H9 (cell line): ENCODE measurements at regions not wholly inside any gene's neighbourhood (a gene's known extent, or its start where the extent isn't known, plus 50 kb on each side); places are given as distances from the start of the nearest gene placed in this dataset.

ENCODE experiments used
- DNase-seq: peaks from one replicate; pipeline ENCODE4 v3.0.0-alpha.2; 2017
- H2AFZ ChIP-seq: one replicate; pipeline ENCODE4 v1.6.1; 2013; ENCODE audit warnings: mild to moderate bottlenecking, low read length, control low read depth, moderate library complexity
- H2AK5ac ChIP-seq: 2 replicates; pipeline ENCODE4 v1.6.1; 2013; ENCODE audit warnings: low read length, control low read depth, mixed read lengths; ENCODE audit not compliant: insufficient read length
- H2BK120ac ChIP-seq: one replicate; pipeline ENCODE4 v1.6.1; 2013; ENCODE audit warnings: low read depth, mild to moderate bottlenecking, low read length, control low read depth, inconsistent platforms; ENCODE audit not compliant: poor library complexity, severe bottlenecking
- H2BK12ac ChIP-seq: 2 replicates; pipeline ENCODE4 v1.6.1; 2013; ENCODE audit warnings: low read length, control low read depth, mixed read lengths, low read depth; ENCODE audit not compliant: insufficient read length
- H2BK15ac ChIP-seq: 2 replicates; pipeline ENCODE4 v1.6.1; 2013; ENCODE audit warnings: low read depth, low read length, control low read depth
- H2BK20ac ChIP-seq: one replicate; pipeline ENCODE4 v1.6.1; 2013; ENCODE audit warnings: low read depth, mild to moderate bottlenecking, low read length, control low read depth, inconsistent platforms; ENCODE audit not compliant: poor library complexity, severe bottlenecking
- H2BK5ac ChIP-seq: 2 replicates; pipeline ENCODE4 v1.6.1; 2013; ENCODE audit warnings: low read length, control low read depth, mixed read lengths; ENCODE audit not compliant: insufficient read length
- H3K14ac ChIP-seq: 2 replicates; pipeline ENCODE4 v1.6.1; 2013; ENCODE audit warnings: low read length, control low read depth; ENCODE audit not compliant: insufficient read depth
- H3K18ac ChIP-seq: 2 replicates; pipeline ENCODE4 v1.6.1; 2013; ENCODE audit warnings: low read depth, mild to moderate bottlenecking, mixed read lengths, low read length, control low read depth; ENCODE audit not compliant: insufficient read length
- H3K23ac ChIP-seq: 2 replicates; pipeline ENCODE4 v1.6.1; 2013; ENCODE audit warnings: low read length, control low read depth, mixed read lengths, low read depth; ENCODE audit not compliant: insufficient read length
- H3K23me2 ChIP-seq: 2 replicates; pipeline ENCODE4 v1.6.1; 2013; ENCODE audit warnings: low read depth, mild to moderate bottlenecking, mixed read lengths, low read length, control low read depth; ENCODE audit not compliant: insufficient read length, poor library complexity, severe bottlenecking
- H3K27ac ChIP-seq: 2 replicates; pipeline ENCODE4 v1.5.1; 2013; ENCODE audit warnings: low read length, control low read depth, mixed read lengths, low read depth; ENCODE audit not compliant: insufficient read length
- H3K27me3 ChIP-seq: 2 replicates; pipeline ENCODE4 v1.6.1; 2013; ENCODE audit warnings: low read length, control low read depth, inconsistent platforms; ENCODE audit not compliant: insufficient read depth
- H3K4ac ChIP-seq: 2 replicates; pipeline ENCODE4 v1.6.1; 2013; ENCODE audit warnings: low read depth, mild to moderate bottlenecking, control low read depth, inconsistent platforms, low read length, moderate library complexity
- H3K4me1 ChIP-seq: 2 replicates; pipeline ENCODE4 v1.6.1; 2013; ENCODE audit warnings: low read length, control low read depth, inconsistent platforms; ENCODE audit not compliant: insufficient read depth
- H3K4me2 ChIP-seq: 2 replicates; pipeline ENCODE4 v1.6.1; 2013; ENCODE audit warnings: low read length, control low read depth, mixed read lengths; ENCODE audit not compliant: insufficient read length, insufficient read depth
- H3K56ac ChIP-seq: 2 replicates; pipeline ENCODE4 v1.6.1; 2013; ENCODE audit warnings: low read depth, mild to moderate bottlenecking, mixed read lengths, low read length, control low read depth; ENCODE audit not compliant: insufficient read length
- H3K79me1 ChIP-seq: 2 replicates; pipeline ENCODE4 v1.6.1; 2013; ENCODE audit warnings: low read depth, mild to moderate bottlenecking, moderate library complexity, low read length, control low read depth, inconsistent platforms; ENCODE audit not compliant: insufficient read depth, poor library complexity, severe bottlenecking
- H3K79me2 ChIP-seq: 2 replicates; pipeline ENCODE4 v1.6.1; 2013; ENCODE audit warnings: low read length, control low read depth, inconsistent platforms; ENCODE audit not compliant: insufficient read depth
- H3K9ac ChIP-seq: 2 replicates; pipeline ENCODE4 v1.6.1; 2013; ENCODE audit warnings: low read length, control low read depth, mixed read lengths; ENCODE audit not compliant: insufficient read length; ENCODE audit errors: extremely low read depth
- H3K9me3 ChIP-seq: one replicate; pipeline ENCODE4 v1.6.1; 2013; ENCODE audit warnings: low read depth, low read length, inconsistent platforms; ENCODE audit not compliant: control insufficient read depth
- H3T11ph ChIP-seq: one replicate; pipeline ENCODE4 v1.6.1; 2013; ENCODE audit warnings: mild to moderate bottlenecking, low read length, control low read depth, inconsistent platforms
- H4K20me1 ChIP-seq: one replicate; pipeline ENCODE4 v1.6.1; 2013; ENCODE audit not compliant: control insufficient read depth, insufficient read length, insufficient read depth
- H4K5ac ChIP-seq: 2 replicates; pipeline ENCODE4 v1.6.1; 2013; ENCODE audit warnings: low read depth, mild to moderate bottlenecking, mixed read lengths, low read length, control low read depth; ENCODE audit not compliant: insufficient read length
- H4K8ac ChIP-seq: replicated peaks from 2 replicates; pipeline ENCODE4 v1.6.1; 2013; ENCODE audit warnings: low read length, control low read depth, mixed read lengths, low read depth; ENCODE audit not compliant: insufficient read length
- H4K91ac ChIP-seq: 2 replicates; pipeline ENCODE4 v1.6.1; 2013; ENCODE audit warnings: low read depth, mild to moderate bottlenecking, moderate library complexity, mixed read lengths, low read length, control low read depth; ENCODE audit not compliant: insufficient read length
- H3K27ac Mint-ChIP-seq, 3 experiments: 2 replicates in 2 of 3; 3 replicates in 1 of 3; pipeline ENCODE4 v1.8.0; 2020 to 2021; ENCODE audit warnings: mixed read lengths in 3 of 3, mild to moderate bottlenecking in 1 of 3, moderate library complexity in 1 of 3
- H3K27me3 Mint-ChIP-seq: 2 replicates; pipeline ENCODE4 v1.8.0; 2021; ENCODE audit warnings: low read depth, mild to moderate bottlenecking, moderate library complexity, mixed read lengths
- H3K36me3 Mint-ChIP-seq, 3 experiments: 2 replicates in 2 of 3; 3 replicates in 1 of 3; pipeline ENCODE4 v1.8.0; 2020 to 2021; ENCODE audit warnings: low read depth in 3 of 3, mixed read lengths in 3 of 3; ENCODE audit not compliant: insufficient read depth in 1 of 3
- H3K4me1 Mint-ChIP-seq, 2 experiments: 2 replicates each; pipeline ENCODE4 v1.8.0; 2020; ENCODE audit warnings: mixed read lengths in 2 of 2
- H3K4me3 Mint-ChIP-seq, 2 experiments: 2 replicates in 1 of 2; 3 replicates in 1 of 2; pipeline ENCODE4 v1.8.0; 2020 to 2021; ENCODE audit warnings: mild to moderate bottlenecking in 2 of 2, mixed read lengths in 2 of 2, moderate library complexity in 1 of 2
- H3K9me3 Mint-ChIP-seq, 2 experiments: 2 replicates in 1 of 2; 3 replicates in 1 of 2; pipeline ENCODE4 v1.8.0; 2020; ENCODE audit warnings: mild to moderate bottlenecking in 2 of 2, mixed read lengths in 2 of 2, moderate library complexity in 1 of 2
- WGBS: extraction: QIAGEN DNeasy Blood & Tissue Kit; methylation state at CpG from one replicate; pipeline ENCODE4 v1.1.7; 2013; ENCODE audit warnings: missing lambda C conversion rate, low lambda C conversion rate, mixed read lengths; ENCODE audit not compliant: insufficient read length; ENCODE audit errors: extremely low coverage; 5-methylcytosine and 5-hydroxymethylcytosine counted together
- TF ChIP-seq, protein P1 (sequence below): fragments of 200-600 bp; sonication (generic); conservative IDR thresholded peaks from 3 replicates; pipeline ENCODE4 v1.8.0; 2021; ENCODE audit warnings: antibody characterized with exemption, mild to moderate bottlenecking

GRCh38 chr10:8417631-8418030 is 363.1 kb downstream of the GATA3 start:
- no peaks in the 10 kb centered on the region for H3K27me3 ChIP-seq
- H3K9me3 ChIP-seq, result no peaks in the 10 kb centered on the region
- H3K23me2 ChIP-seq, result peaks cover 3% of the 10 kb centered on the region
- H2BK12ac ChIP-seq, result no peak overlapping the region
- no peak overlapping the region for H3K9ac ChIP-seq
- H4K91ac ChIP-seq, result no peak overlapping the region
- no CpG with 5 or more reads among the region's 1 CpG for WGBS
- H2BK5ac ChIP-seq, result no peak overlapping the region
- no peaks in the 10 kb centered on the region for H3K27me3 Mint-ChIP-seq
- peaks cover 0 to 4% of the 10 kb centered on the region in 2 experiments; a peak in 1 of 5 replicates for H3K9me3 Mint-ChIP-seq
- H3K18ac ChIP-seq, result no peak overlapping the region
- no peak overlapping the region for H2AK5ac ChIP-seq
- no peak overlapping the region for H2BK20ac ChIP-seq
- H4K8ac ChIP-seq, result no peak overlapping the region
- H3K36me3 Mint-ChIP-seq, result no peaks in the 10 kb centered on the region
- no peak overlapping the region for H3K14ac ChIP-seq
- 0 out of 7 replicates have a peak overlapping the region, but pooled peaks of 1 of the 3 experiments have one; percentile 44 for H3K27ac Mint-ChIP-seq
- H2BK15ac ChIP-seq, result no peak overlapping the region
- no peak overlapping the region for H2BK120ac ChIP-seq
- no peak overlapping the region for H3K4me3 Mint-ChIP-seq
- H3K79me1 ChIP-seq, result no peaks in the 10 kb centered on the region
- no peak overlapping the region for H4K5ac ChIP-seq
- H3K23ac ChIP-seq, result no peak overlapping the region
- H4K20me1 ChIP-seq, result peaks cover 2% of the 10 kb centered on the region
- H3K27ac ChIP-seq, result no peak overlapping the region
- no peak overlapping the region for H3K56ac ChIP-seq
- no peaks in the 10 kb centered on the region for H3K4me1 Mint-ChIP-seq
- TF ChIP-seq, protein P1, sequence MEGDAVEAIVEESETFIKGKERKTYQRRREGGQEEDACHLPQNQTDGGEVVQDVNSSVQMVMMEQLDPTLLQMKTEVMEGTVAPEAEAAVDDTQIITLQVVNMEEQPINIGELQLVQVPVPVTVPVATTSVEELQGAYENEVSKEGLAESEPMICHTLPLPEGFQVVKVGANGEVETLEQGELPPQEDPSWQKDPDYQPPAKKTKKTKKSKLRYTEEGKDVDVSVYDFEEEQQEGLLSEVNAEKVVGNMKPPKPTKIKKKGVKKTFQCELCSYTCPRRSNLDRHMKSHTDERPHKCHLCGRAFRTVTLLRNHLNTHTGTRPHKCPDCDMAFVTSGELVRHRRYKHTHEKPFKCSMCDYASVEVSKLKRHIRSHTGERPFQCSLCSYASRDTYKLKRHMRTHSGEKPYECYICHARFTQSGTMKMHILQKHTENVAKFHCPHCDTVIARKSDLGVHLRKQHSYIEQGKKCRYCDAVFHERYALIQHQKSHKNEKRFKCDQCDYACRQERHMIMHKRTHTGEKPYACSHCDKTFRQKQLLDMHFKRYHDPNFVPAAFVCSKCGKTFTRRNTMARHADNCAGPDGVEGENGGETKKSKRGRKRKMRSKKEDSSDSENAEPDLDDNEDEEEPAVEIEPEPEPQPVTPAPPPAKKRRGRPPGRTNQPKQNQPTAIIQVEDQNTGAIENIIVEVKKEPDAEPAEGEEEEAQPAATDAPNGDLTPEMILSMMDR, result no peak
- H2AFZ ChIP-seq, result no peak overlapping the region
- H3K4me2 ChIP-seq, result no peak overlapping the region
- no peak overlapping the region for H3K4ac ChIP-seq
- H3K4me1 ChIP-seq, result no peaks in the 10 kb centered on the region
- no peak overlapping the region for H3T11ph ChIP-seq
- no peak for DNase-seq
- H3K79me2 ChIP-seq, result no peaks in the 10 kb centered on the region
